ENCODE measurements at regions not wholly inside any gene's neighbourhood (a gene's known extent, or its start where the extent isn't known, plus 50 kb on each side); places are given as distances from the start of the nearest gene placed in this dataset.

GRCh38 chr12:30098677-30099076 is 314.9 kb upstream of the TMTC1 start:
- no peak for DNase-seq (ENCODE audit: extremely low read depth, low read depth)
- TF ChIP-seq CTCF (IDR thresholded peaks at IDR 0.05; ENCODE audit: low read depth, low read length) = no peak

- peak; percentile 19 for DNase-seq (ENCODE audit: extremely low read depth, low read depth)
- no peak for TF ChIP-seq CTCF (IDR thresholded peaks at IDR 0.05; ENCODE audit: low read depth, low read length)
Observed at GRCh38 chr12:30095511-30095910, 311.8 kb upstream of the TMTC1 start.

- no peak for TF ChIP-seq CTCF (IDR thresholded peaks at IDR 0.05; ENCODE audit: low read depth, low read length)
- DNase-seq (ENCODE audit: extremely low read depth, low read depth) = no peak
Observed at GRCh38 chr12:30092983-30093617, 309.4 kb upstream of the TMTC1 start.

- TF ChIP-seq CTCF (IDR thresholded peaks at IDR 0.05; ENCODE audit: low read depth, low read length) = no peak
- no peak for DNase-seq (ENCODE audit: extremely low read depth, low read depth)
Observed at GRCh38 chr12:30090258-30090657, 306.5 kb upstream of the TMTC1 start.

GRCh38 chr12:30088259-30088995 is 304.7 kb upstream of the TMTC1 start:
- no peak for DNase-seq (ENCODE audit: extremely low read depth, low read depth)
- no peak for TF ChIP-seq CTCF (IDR thresholded peaks at IDR 0.05; ENCODE audit: low read depth, low read length)

- no peak for DNase-seq (ENCODE audit: extremely low read depth, low read depth)
- no peak for TF ChIP-seq CTCF (IDR thresholded peaks at IDR 0.05; ENCODE audit: low read depth, low read length)
Observed at GRCh38 chr12:30082381-30082780, 298.6 kb upstream of the TMTC1 start.

GRCh38 chr12:30074916-30075315 is 291.2 kb upstream of the TMTC1 start:
- DNase-seq (ENCODE audit: extremely low read depth, low read depth) = no peak
- no peak for TF ChIP-seq CTCF (IDR thresholded peaks at IDR 0.05; ENCODE audit: low read depth, low read length)

Data from AG09319 (cell line).